ENCODE measurements at regions not wholly inside any gene's neighbourhood (a gene's known extent, or its start where the extent isn't known, plus 50 kb on each side); places are given as distances from the start of the nearest gene placed in this dataset.

GRCh38 chr9:89868100-89868499 is 263.3 kb downstream of the GADD45G start:
- Histone ChIP-seq H3K4me1 (ENCODE audit: control insufficient read depth, insufficient read depth, low read length) (no peaks in the 10 kb centered on the region), H3K36me3 (ENCODE audit: control insufficient read depth in 2 of 2, insufficient read depth in 1 of 2, low read length in 2 of 2) (no peaks in the 10 kb centered on the region), H3K9me3 (ENCODE audit: control insufficient read depth, insufficient read depth, low read depth, low read length) (no peaks in the 10 kb centered on the region), H3K27ac (ENCODE audit: extremely low read depth, low read depth, low read length) (no peak overlapping the region), H3K4me3 (ENCODE audit: low read depth, low read length) (no peak overlapping the region)
- TF ChIP-seq ZNF658 (tag by site-specific recombination; IDR thresholded peaks at IDR 0.05), result no peak
- no peak for TF ChIP-seq ZNF580 (tag by site-specific recombination; IDR thresholded peaks at IDR 0.05)
- TF ChIP-seq ZNF521 (tag by site-specific recombination; IDR thresholded peaks at IDR 0.05), result no peak
- no peak for TF ChIP-seq SP7 (tag by site-specific recombination; IDR thresholded peaks at IDR 0.05)
- ChIA-PET CTCF (interaction anchor here (1.0 kb wide), 1 partner anchor 265 kb away, joined by 3 read pairs; no protein-coding TSS in a partner anchor), POLR2A (no interaction called here)

GRCh38 chr9:89869793-89870580 is 265.2 kb downstream of the GADD45G start:
- ChIA-PET CTCF (interaction anchor here (0.7 to 1.0 kb wide), 2 partner anchors 73 to 267 kb away, joined by 3 to 4 read pairs; no protein-coding TSS in a partner anchor), POLR2A (interaction anchor here (1.1 kb wide), 1 partner anchor 267 kb away, joined by 4 read pairs; no protein-coding TSS in a partner anchor)
- no peak for TF ChIP-seq ZNF561 (tag by site-specific recombination; IDR thresholded peaks at IDR 0.05; ENCODE audit: borderline replicate concordance)
- no peak for TF ChIP-seq HIC1 (tag by site-specific recombination; IDR thresholded peaks at IDR 0.05)
- TF ChIP-seq ZNF274 (IDR thresholded peaks at IDR 0.05; ENCODE audit: low read length), result no peak
- TF ChIP-seq ZNF274 (tag by site-specific recombination; IDR thresholded peaks at IDR 0.05; ENCODE audit: borderline replicate concordance), result no peak
- TF ChIP-seq ZBTB1 (tag by site-specific recombination; IDR thresholded peaks at IDR 0.05), result no peak
- TF ChIP-seq ZNF660 (tag by site-specific recombination; IDR thresholded peaks at IDR 0.05), result no peak
- TF ChIP-seq ZNF521 (tag by site-specific recombination; IDR thresholded peaks at IDR 0.05), result no peak
- TF ChIP-seq TRIM28 (IDR thresholded peaks at IDR 0.05; ENCODE audit: borderline replicate concordance, low read length), result no peak
- TF ChIP-seq ZNF324 (tag by site-specific recombination; IDR thresholded peaks at IDR 0.05), result no peak
- TF ChIP-seq ZNF549 (tag by site-specific recombination; IDR thresholded peaks at IDR 0.05), result no peak
- TF ChIP-seq ELK4 (IDR thresholded peaks at IDR 0.05; ENCODE audit: borderline replicate concordance, low read depth, low read length), result no peak
- no peak for TF ChIP-seq ZNF221 (tag by site-specific recombination; IDR thresholded peaks at IDR 0.05; ENCODE audit: borderline replicate concordance)
- TF ChIP-seq ZNF600 (tag by site-specific recombination; IDR thresholded peaks at IDR 0.05), result no peak
- TF ChIP-seq ZNF292 (tag by site-specific recombination; IDR thresholded peaks at IDR 0.05; ENCODE audit: borderline replicate concordance, low read depth), result no peak
- TF ChIP-seq ZSCAN16 (tag by site-specific recombination; IDR thresholded peaks at IDR 0.05), result no peak
- no peak for TF ChIP-seq MZF1 (tag by site-specific recombination; IDR thresholded peaks at IDR 0.05; ENCODE audit: borderline replicate concordance)
- Histone ChIP-seq H3K27ac (ENCODE audit: extremely low read depth, low read depth, low read length) (no peak overlapping the region), H3K36me3 (ENCODE audit: control insufficient read depth in 2 of 2, insufficient read depth in 1 of 2, low read length in 2 of 2) (no peaks in the 10 kb centered on the region), H3K9me3 (ENCODE audit: control insufficient read depth, insufficient read depth, low read depth, low read length) (no peaks in the 10 kb centered on the region), H3K4me1 (ENCODE audit: control insufficient read depth, insufficient read depth, low read length) (no peaks in the 10 kb centered on the region), H3K4me3 (ENCODE audit: low read depth, low read length) (no peak overlapping the region)
